Skin epidermis (tissue), 12 donors: ENCODE measurements at regions not wholly inside any gene's neighbourhood (a gene's known extent, or its start where the extent isn't known, plus 50 kb on each side); places are given as distances from the start of the nearest gene placed in this dataset.
"Not testable (repeated sequence)": the region's sequence is repeated elsewhere in the genome, so short reads cannot be mapped to it uniquely, and the experiment has no call there.

ENCODE experiments used
- H3K27ac ChIP-seq, 21 experiments: fragments of 200-600 bp; sonication (generic) in 11 of 21; one replicate each; pipeline ENCODE4 v1.5.0; 2020; ENCODE audit warnings: mild to moderate bottlenecking in 3 of 21, inconsistent platforms in 2 of 21, moderate library complexity in 2 of 21
- H3K4me3 ChIP-seq, 7 experiments: fragments of 200-600 bp; sonication (generic) in 2 of 7; one replicate each; pipeline ENCODE4 v1.5.0; 2020; ENCODE audit warnings: inconsistent platforms in 2 of 7, mild to moderate bottlenecking in 2 of 7, moderate library complexity in 1 of 7

DNA sequence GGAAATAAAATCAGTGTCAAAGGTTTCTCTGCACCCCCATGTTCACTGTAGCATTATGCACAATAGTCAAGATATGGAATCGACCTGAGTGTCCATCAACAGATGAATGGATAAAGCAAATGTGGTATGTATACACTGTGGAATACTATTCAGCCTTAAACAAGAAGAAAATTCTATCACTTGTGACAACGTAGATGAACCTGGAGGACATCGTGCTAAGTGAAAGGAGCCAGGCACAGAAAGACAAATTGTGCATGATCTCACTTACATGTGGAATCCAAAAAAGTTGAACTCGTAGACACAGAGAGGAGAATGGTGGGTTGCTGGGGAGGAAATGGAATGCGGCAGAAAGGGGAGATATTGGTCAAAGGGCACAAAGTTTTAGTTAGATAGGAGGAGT lies 136.3 kb upstream of the ESR1 start:
- no peak overlapping the region for H3K27ac ChIP-seq
- H3K4me3 ChIP-seq = no peak overlapping the region

- no peak overlapping the region for H3K4me3 ChIP-seq
- no peak overlapping the region for H3K27ac ChIP-seq
Measured at GRCh38 chr6:151674578-151674977, 132.9 kb upstream of the ESR1 start.

- H3K27ac ChIP-seq = no peak overlapping the region
- H3K4me3 ChIP-seq = no peak overlapping the region
Measured at GRCh38 chr6:151675746-151676459, 131.6 kb upstream of the ESR1 start.

GRCh38 chr6:151676460-151676945 lies 131.0 kb upstream of the ESR1 start:
- Histone ChIP-seq H3K27ac (no peak overlapping the region), H3K4me3 (no peak overlapping the region)

DNA sequence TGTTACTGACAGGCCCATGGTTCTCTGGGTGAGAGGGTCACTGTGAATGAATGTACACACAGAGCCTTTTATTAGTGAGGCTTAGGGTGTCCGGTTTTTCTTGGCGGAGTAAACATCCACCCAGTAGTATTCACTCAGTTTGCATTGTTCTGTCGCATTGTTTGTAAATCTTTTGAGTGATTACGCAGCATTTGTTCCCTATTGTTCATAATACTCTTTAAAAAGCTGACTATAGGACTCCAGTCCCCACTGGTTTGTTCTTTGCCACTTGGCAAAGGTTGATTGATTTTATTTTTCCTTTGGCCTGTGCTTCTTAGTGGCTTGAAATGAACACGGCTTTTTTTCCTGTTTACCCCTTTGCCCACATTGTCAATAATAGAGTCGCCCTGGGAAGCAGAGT lies 130.1 kb upstream of the ESR1 start:
- Histone ChIP-seq H3K27ac (no peak overlapping the region), H3K4me3 (no peak overlapping the region)

GRCh38 chr6:151679081-151679480 lies 128.4 kb upstream of the ESR1 start:
- Histone ChIP-seq H3K27ac (peak overlapping the region in 7 of 21 experiments; percentile 13 to 49 (median 37)), H3K4me3 (no peak overlapping the region)

DNA sequence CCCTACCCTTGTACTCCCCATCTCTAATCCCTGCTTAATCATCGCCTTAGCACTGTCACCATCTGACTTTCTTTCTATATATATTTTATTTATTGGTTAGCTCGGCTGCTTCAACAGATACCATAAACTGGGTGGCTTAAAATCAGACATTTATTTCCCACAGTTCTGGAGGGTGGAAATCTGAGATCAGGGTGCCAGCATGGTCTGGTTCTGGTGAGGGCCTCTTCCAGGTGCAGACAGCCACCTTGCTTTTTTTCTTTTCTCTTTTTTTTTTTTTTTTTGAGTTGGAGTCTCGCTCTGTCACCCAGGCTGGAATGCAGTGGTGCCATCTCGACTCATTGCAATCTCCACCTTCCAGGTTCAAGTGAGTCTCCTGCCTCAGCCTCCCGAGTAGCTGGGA lies 127.5 kb upstream of the ESR1 start:
- Histone ChIP-seq H3K4me3 (no peak overlapping the region), H3K27ac (peak overlapping the region in 2 of 21 experiments; percentile 35 to 49)

DNA sequence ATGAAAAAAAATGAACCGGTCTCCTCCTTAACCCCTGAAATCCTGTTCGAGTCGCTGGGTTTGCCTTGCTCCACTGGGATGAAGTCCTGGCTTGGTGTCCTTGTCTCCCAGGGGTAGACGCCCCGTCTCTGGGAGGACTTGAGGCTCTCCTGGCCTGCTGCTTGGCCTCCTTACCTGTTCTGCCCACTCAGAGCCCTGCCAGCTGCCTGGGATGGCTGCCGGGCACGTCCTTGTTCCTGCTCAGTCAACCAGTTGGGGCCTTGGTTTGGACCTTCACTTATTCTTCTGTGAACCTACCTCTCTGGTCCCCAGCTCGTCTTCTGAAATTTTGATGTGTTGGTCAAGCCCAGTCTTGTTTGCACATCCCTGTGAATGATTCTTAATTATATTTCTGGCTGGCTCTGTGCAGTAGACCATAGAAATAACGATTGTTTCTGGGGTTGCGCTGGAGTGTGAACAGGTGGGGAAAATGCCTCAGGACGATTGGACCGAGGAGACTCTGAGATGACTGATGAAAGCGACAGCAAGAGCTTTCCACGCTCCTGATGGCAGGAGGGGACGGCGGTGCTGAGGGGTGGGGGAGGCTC lies 126.5 kb upstream of the ESR1 start:
- H3K4me3 ChIP-seq = no peak overlapping the region
- peak overlapping the region in 9 of 21 experiments; percentile 1 to 80 (median 25) for H3K27ac ChIP-seq

- H3K4me3 ChIP-seq = peak overlapping the region in 1 of 7 experiments; percentile 9
- peak overlapping the region in 9 of 21 experiments; percentile 1 to 80 (median 36) for H3K27ac ChIP-seq
Measured at GRCh38 chr6:151681433-151682059, 125.9 kb upstream of the ESR1 start.

- H3K27ac ChIP-seq = no peak overlapping the region
- H3K4me3 ChIP-seq = no peak overlapping the region
Measured at GRCh38 chr6:151682251-151682650, 125.2 kb upstream of the ESR1 start.

DNA sequence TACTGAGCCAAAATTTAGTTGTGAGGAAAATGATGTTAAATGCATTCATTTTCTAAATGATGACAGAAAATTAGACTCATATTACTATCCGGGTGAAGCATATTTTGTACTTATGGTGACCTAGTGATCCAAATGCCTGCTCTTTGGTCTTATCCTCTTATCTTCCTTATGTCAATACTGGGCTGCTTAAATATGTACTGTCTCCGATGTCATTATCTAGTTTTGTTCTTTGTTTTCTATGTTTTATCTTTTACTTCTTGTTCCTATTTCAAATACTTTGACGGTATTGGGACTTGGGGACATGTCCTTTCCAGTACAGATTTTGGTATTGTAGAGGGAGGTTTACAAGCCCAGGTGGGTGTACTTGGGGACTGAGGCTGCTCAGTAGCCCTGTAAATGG lies 124.6 kb upstream of the ESR1 start:
- H3K4me3 ChIP-seq = no peak overlapping the region
- no peak overlapping the region for H3K27ac ChIP-seq

- no peak overlapping the region for H3K27ac ChIP-seq
- H3K4me3 ChIP-seq = no peak overlapping the region
Measured at GRCh38 chr6:151683381-151683780, 124.1 kb upstream of the ESR1 start.

- peak overlapping the region in 15 of 21 experiments; percentile 8 to 87 (median 80) for H3K27ac ChIP-seq
- H3K4me3 ChIP-seq = no peak overlapping the region
Measured at GRCh38 chr6:151689499-151690201, 117.8 kb upstream of the ESR1 start.

GRCh38 chr6:151690303-151690702 lies 117.2 kb upstream of the ESR1 start:
- peak overlapping the region in 4 of 7 experiments; percentile 8 to 24 (median 16) for H3K4me3 ChIP-seq
- H3K27ac ChIP-seq = peak overlapping the region in 20 of 21 experiments; percentile 31 to 87 (median 78)

DNA sequence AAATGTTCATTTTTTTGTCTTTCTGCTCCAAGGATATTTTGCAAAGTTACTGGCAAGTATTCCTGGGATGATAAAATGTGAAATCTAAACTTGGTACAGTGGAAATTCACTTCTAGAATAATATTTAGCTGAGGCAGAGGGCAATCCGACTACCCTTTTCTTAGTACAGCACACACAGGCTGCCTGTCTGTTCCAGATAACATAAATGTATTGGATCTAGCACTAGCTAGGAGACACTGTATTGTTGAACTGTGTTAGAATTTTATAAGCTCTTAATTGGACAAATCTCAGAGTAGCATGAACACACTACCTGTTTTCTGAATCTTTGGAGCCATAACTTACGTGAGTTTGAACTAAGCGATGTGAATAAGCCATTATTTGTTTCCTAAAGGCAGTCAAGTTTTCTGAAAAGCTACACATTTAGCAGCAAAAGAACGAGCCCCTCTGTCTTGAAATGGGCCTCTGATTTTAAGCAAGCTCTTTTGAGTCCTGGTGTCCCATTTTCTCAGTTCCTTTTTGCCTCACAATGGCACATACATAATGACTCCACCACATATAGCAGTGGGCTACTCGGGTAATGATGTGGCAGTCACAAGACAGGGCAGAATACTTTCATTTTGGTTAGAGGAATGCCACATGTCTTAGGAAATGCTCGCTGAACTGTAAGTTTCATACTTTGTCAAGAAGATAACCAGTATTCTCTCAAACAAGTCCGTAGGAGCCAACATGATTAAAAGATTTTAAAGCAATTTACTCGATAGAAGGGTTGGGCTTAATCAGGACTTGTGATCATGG lies 116.5 kb upstream of the ESR1 start:
- H3K4me3 ChIP-seq = peak overlapping the region in 5 of 7 experiments; percentile 6 to 24 (median 8)

GRCh38 chr6:151692216-151692615 lies 115.3 kb upstream of the ESR1 start:
- no peak overlapping the region for H3K4me3 ChIP-seq
- H3K27ac ChIP-seq = peak overlapping the region in 7 of 21 experiments; percentile 71 to 87 (median 83)

More for the DNA sequence above, 116.5 kb upstream of the ESR1 start:
- H3K27ac ChIP-seq = peak overlapping the region in 20 of 21 experiments; percentile 31 to 87 (median 78)

DNA sequence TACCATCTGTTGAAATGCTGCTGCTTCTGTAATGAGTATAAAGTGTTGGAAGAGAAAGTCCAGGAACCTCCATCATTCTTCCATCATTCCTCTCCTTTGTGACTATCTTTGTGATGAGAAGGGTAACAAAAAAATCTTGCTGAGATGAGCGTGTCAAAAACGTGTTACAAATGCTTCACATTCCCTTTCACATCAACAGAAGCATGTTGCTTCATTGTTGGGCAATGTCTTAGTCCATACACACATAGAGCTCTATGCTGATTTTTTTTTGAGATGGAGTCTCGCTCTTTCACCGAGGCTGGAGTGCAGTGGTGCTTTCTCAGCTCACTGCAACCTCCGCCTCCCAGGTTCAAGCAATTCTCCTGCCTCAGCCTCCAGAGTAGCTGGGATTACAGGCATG lies 114.1 kb upstream of the ESR1 start:
- Histone ChIP-seq H3K4me3 (no peak overlapping the region), H3K27ac (no peak overlapping the region)

DNA sequence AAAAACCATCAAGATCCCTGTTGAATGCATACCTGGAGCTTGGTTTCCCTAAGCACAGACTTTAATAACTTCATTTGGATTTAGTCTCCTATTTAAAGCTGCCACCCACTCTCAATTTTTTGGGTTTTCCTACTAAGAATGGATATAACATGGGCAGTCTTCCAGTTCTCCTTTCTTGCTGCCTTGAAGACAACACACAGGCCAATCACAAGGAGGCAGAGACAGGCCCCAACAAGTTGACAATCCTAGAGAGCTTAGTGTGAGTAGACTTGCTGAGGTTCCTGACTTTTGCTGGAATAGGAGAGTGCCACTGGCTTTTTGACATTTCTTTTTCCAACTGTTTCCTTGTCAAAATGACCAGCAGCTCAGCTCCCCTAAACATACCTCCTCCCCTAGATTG lies 112.3 kb upstream of the ESR1 start:
- H3K27ac ChIP-seq = no peak overlapping the region
- no peak overlapping the region for H3K4me3 ChIP-seq

- not testable (repeated sequence) for H3K4me3 ChIP-seq, H3K27ac ChIP-seq
Measured at GRCh38 chr6:151696302-151696701, 111.2 kb upstream of the ESR1 start.
